Stimulated activated CD4-positive, alpha-beta T cell treated with anti-CD3 and anti-CD28 coated beads, Interleukin-15, amount 100 ng/mL, for 1 hour (primary cell): ENCODE measurements at regions not wholly inside any gene's neighbourhood (a gene's known extent, or its start where the extent isn't known, plus 50 kb on each side); places are given as distances from the start of the nearest gene placed in this dataset.

ENCODE experiments used
- DNase-seq, 2 donors: peaks; one replicate each; pipeline ENCODE4 v3.0.0-alpha.2; 2020; ENCODE audit warnings: low read depth in 1 of 2, low spot score in 1 of 2

DNA sequence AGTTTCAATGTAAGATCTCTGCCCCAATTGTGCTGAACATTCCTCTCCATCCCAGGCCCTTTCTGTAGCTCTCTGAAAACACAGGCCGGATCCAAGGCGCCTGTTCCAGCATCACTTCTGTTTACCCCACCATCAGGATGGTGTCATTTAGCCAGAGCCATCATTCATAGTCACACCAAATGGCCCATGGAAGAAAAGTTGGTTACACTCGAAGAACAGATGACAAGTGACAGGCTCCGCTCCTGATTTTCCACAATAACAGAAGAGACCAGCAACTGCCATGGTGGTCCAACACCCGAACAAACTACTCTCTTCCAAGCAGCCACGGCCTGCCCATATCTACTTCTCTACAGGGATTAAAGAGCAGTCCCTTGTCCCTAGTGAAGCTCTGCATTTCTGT, 59.9 kb upstream of the PROX1 start:
- no peak for DNase-seq

DNA sequence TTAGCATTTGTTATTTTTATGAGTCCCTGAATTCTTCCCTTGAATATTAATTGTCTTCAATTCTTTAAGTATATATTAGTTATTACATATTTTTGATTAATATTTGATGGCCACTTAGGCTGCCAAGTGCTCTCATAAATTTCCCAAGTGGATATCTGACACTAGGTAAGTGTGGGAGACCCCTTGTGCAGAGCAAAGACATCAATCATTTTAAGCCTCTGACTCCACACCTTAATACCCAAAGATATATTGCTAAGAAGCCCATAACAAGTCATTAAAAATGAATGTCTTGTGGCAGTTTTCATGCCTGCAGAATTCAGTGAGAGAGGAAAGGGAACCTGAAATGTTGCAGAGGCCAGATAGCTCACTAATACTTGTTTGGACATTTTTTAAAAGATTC, 58.4 kb upstream of the PROX1 start:
- DNase-seq, result no peak

DNA sequence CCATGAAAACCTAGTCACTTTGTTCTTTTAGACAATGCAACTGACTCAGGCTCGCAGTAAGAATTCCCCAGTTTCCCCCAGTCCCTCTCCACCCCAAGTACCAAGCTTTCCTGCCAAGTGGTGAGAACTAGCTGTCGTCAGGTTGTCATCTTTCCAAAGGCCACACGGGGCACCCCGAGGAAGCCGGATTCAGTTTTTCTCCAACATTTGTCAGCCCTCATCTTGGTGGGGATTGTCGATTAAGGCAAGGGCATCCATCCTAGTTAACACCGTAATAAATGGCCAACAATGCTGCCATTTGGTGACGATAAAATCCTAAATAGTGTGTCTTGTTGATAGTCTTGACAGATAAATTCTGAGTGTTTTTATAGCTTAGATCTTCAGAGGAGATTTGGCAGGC, 55.9 kb upstream of the PROX1 start:
- DNase-seq, result no peak

DNA sequence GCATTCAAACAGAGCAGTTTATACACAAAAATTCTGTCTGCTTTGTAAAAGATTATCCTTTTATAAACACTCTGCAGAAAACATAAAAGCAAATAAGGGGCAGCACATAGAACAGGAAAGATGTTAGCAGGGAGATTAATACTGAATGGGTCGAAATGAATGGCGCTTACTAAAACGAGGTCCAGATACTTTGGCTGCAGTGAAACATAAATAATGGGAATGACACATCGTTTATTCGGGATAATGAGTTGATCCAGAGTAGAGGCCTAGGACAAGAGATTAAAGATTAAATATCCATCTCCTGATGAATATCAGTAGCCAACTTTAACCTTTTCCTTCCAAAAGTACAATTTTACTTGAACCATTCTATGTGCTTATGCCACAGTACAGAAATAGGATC, 54.4 kb upstream of the PROX1 start:
- no peak for DNase-seq

DNA sequence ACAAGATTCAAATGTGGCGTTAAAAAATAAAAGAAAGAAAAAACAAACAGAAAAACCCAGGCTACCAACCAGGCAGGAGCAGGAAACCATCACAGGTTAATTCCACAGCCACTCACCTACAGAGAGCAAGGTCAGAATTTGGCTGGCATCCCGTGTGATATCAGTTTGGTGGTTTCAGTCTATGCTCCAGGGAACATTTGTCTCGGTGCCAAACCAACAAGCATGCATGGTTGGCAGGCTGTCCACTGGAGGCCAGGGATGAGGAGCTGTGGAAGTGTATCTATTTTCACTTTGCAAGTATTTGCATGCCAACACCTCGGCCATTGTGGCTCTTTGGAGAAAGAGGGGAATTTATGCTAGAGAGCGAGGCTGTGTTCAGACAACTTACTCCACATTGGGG, 53.1 kb upstream of the PROX1 start:
- no peak for DNase-seq

DNA sequence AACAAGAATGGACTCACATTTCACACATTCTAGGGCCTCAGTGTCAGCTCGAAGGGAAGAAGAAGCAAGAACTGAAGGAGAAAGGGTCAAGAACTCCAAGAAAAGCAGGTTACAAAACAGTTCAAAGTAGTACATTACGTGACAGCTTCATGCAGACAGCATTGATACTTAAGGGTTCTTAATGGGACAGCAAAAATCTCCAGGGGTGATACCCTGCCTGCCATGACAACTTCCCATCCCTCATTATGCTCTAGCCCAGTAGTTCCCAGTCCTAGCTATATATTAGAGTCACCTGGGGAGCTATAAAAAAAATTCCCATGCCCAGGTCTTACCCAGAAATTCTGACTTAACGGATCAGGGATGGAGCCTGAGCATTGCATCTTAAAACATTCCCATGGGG, 51.2 kb upstream of the PROX1 start:
- no peak for DNase-seq
